ENCODE measurements at regions not wholly inside any gene's neighbourhood (a gene's known extent, or its start where the extent isn't known, plus 50 kb on each side); places are given as distances from the start of the nearest gene placed in this dataset.

- H3K27ac ChIP-seq: no peak overlapping the region
- 14 to 46% (median 17%) methylated on average over 3 of the region's 3 CpGs for WGBS, 3 donors
- H3K4me1 ChIP-seq (ENCODE audit: insufficient read depth): no peaks in the 10 kb centered on the region
- no peaks in the 10 kb centered on the region for H3K27me3 ChIP-seq
- H3K36me3 ChIP-seq: no peaks in the 10 kb centered on the region
- H3K9me3 ChIP-seq: no peaks in the 10 kb centered on the region
- H3K4me3 ChIP-seq: no peak overlapping the region
- TF ChIP-seq CTCF (IDR thresholded peaks at IDR 0.05) (no peak), EP300 (IDR thresholded peaks at IDR 0.05) (no peak), POLR2A (IDR thresholded peaks at IDR 0.05) (no peak)
- no peak for DNase-seq
- intact Hi-C loops (cut with DNase I): no loop called here
These were observed 123.4 kb upstream of the CTNNA2 start for GRCh38 chr2:79389481-79389880.

GRCh38 chr2:79388024-79388423 lies 124.8 kb upstream of the CTNNA2 start:
- no peaks in the 10 kb centered on the region for H3K4me1 ChIP-seq (ENCODE audit: insufficient read depth)
- no peak for DNase-seq
- TF ChIP-seq EP300 (IDR thresholded peaks at IDR 0.05) (no peak), CTCF (IDR thresholded peaks at IDR 0.05) (no peak), POLR2A (IDR thresholded peaks at IDR 0.05) (no peak)
- H3K27me3 ChIP-seq: no peaks in the 10 kb centered on the region
- H3K9me3 ChIP-seq: no peaks in the 10 kb centered on the region
- H3K27ac ChIP-seq: no peak overlapping the region
- 56 to 71% (median 59%) methylated on average over 4 of the region's 4 CpGs for WGBS, 3 donors
- no peaks in the 10 kb centered on the region for H3K36me3 ChIP-seq
- intact Hi-C loops (cut with DNase I): no loop called here
- H3K4me3 ChIP-seq: no peak overlapping the region

GRCh38 chr2:79387431-79387830 lies 125.4 kb upstream of the CTNNA2 start:
- intact Hi-C loops (cut with DNase I): no loop called here
- 77 to 82% (median 82%) methylated on average over 4 of the region's 4 CpGs for WGBS, 3 donors
- Histone ChIP-seq H3K36me3 (no peaks in the 10 kb centered on the region), H3K4me3 (no peak overlapping the region), H3K27ac (no peak overlapping the region), H3K27me3 (no peaks in the 10 kb centered on the region), H3K9me3 (no peaks in the 10 kb centered on the region), H3K4me1 (ENCODE audit: insufficient read depth) (no peaks in the 10 kb centered on the region)
- no peak for DNase-seq
- TF ChIP-seq POLR2A (IDR thresholded peaks at IDR 0.05) (no peak), EP300 (IDR thresholded peaks at IDR 0.05) (no peak), CTCF (IDR thresholded peaks at IDR 0.05) (no peak)

- TF ChIP-seq CTCF (IDR thresholded peaks at IDR 0.05) (no peak), EP300 (IDR thresholded peaks at IDR 0.05) (no peak), POLR2A (IDR thresholded peaks at IDR 0.05) (no peak)
These were observed 129.2 kb upstream of the CTNNA2 start for GRCh38 chr2:79383681-79384080.

GRCh38 chr2:79375817-79376216 lies 137.0 kb upstream of the CTNNA2 start:
- WGBS, 3 donors: 77 to 83% (median 81%) methylated on average over 4 of the region's 4 CpGs
- TF ChIP-seq EP300 (IDR thresholded peaks at IDR 0.05) (no peak), CTCF (IDR thresholded peaks at IDR 0.05) (no peak), POLR2A (IDR thresholded peaks at IDR 0.05) (no peak)

More at GRCh38 chr2:79383681-79384080, 129.2 kb upstream of the CTNNA2 start:
- Histone ChIP-seq H3K27me3 (no peaks in the 10 kb centered on the region), H3K36me3 (no peaks in the 10 kb centered on the region), H3K4me3 (no peak overlapping the region), H3K9me3 (no peaks in the 10 kb centered on the region), H3K27ac (no peak overlapping the region), H3K4me1 (ENCODE audit: insufficient read depth) (no peaks in the 10 kb centered on the region)
- 27 to 39% (median 31%) methylated on average over 1 of the region's 1 CpG for WGBS, 3 donors
- intact Hi-C loops (cut with DNase I): no loop called here
- DNase-seq: no peak

More at GRCh38 chr2:79375817-79376216, 137.0 kb upstream of the CTNNA2 start:
- intact Hi-C loops (cut with DNase I): no loop called here
- no peaks in the 10 kb centered on the region for H3K9me3 ChIP-seq
- H3K4me1 ChIP-seq (ENCODE audit: insufficient read depth): no peaks in the 10 kb centered on the region
- DNase-seq: no peak
- H3K27me3 ChIP-seq: no peaks in the 10 kb centered on the region
- H3K36me3 ChIP-seq: no peaks in the 10 kb centered on the region
- H3K27ac ChIP-seq: no peak overlapping the region
- H3K4me3 ChIP-seq: no peak overlapping the region

All from ovary (tissue), 7 donors.